ENCODE measurements at regions not wholly inside any gene's neighbourhood (a gene's known extent, or its start where the extent isn't known, plus 50 kb on each side); places are given as distances from the start of the nearest gene placed in this dataset.

- DNase-seq (ENCODE audit: low read depth, low spot score) = no peak
- no peak overlapping the region for H3K27ac ChIP-seq (ENCODE audit: low read depth, low read length)
- H3K27me3 ChIP-seq (ENCODE audit: control insufficient read depth, insufficient read depth, low read length) = peaks cover 11% of the 10 kb centered on the region
- H3K4me3 ChIP-seq (ENCODE audit: low read depth, low read length) = no peak overlapping the region
- ChIA-PET CTCF (no interaction called here), POLR2A (no interaction called here)
- TF ChIP-seq CTCF (IDR thresholded peaks at IDR 0.05; ENCODE audit: low read depth, low read length) = no peak
- H3K9me3 ChIP-seq (ENCODE audit: control insufficient read depth, insufficient read depth, low read length) = no peaks in the 10 kb centered on the region
Observed at GRCh38 chr18:22734105-22734661, 198.9 kb upstream of the RBBP8 start.

- no peak for DNase-seq (ENCODE audit: low read depth, low spot score)
- ChIA-PET POLR2A (no interaction called here), CTCF (no interaction called here)
- Histone ChIP-seq H3K9me3 (ENCODE audit: control insufficient read depth, insufficient read depth, low read length) (no peaks in the 10 kb centered on the region), H3K27ac (ENCODE audit: low read depth, low read length) (no peak overlapping the region), H3K4me3 (ENCODE audit: low read depth, low read length) (no peak overlapping the region), H3K27me3 (ENCODE audit: control insufficient read depth, insufficient read depth, low read length) (peaks cover 4% of the 10 kb centered on the region)
- TF ChIP-seq CTCF (IDR thresholded peaks at IDR 0.05; ENCODE audit: low read depth, low read length) = no peak
Observed at GRCh38 chr18:22734791-22735627, 198.1 kb upstream of the RBBP8 start.

- no peak for DNase-seq (ENCODE audit: low read depth, low spot score)
- no peaks in the 10 kb centered on the region for H3K9me3 ChIP-seq (ENCODE audit: control insufficient read depth, insufficient read depth, low read length)
- no peak overlapping the region for H3K27ac ChIP-seq (ENCODE audit: low read depth, low read length)
- ChIA-PET POLR2A (no interaction called here), CTCF (interaction anchor here (1.1 kb wide), 1 partner anchor 62 kb away, joined by 3 read pairs; no protein-coding TSS in a partner anchor)
- peaks cover 4% of the 10 kb centered on the region for H3K27me3 ChIP-seq (ENCODE audit: control insufficient read depth, insufficient read depth, low read length)
- no peak for TF ChIP-seq CTCF (IDR thresholded peaks at IDR 0.05; ENCODE audit: low read depth, low read length)
- no peak overlapping the region for H3K4me3 ChIP-seq (ENCODE audit: low read depth, low read length)
Observed at GRCh38 chr18:22737054-22737453, 196.1 kb upstream of the RBBP8 start.

- Histone ChIP-seq H3K4me3 (ENCODE audit: low read depth, low read length) (no peak overlapping the region), H3K27ac (ENCODE audit: low read depth, low read length) (no peak overlapping the region), H3K27me3 (ENCODE audit: control insufficient read depth, insufficient read depth, low read length) (peaks cover 3% of the 10 kb centered on the region), H3K9me3 (ENCODE audit: control insufficient read depth, insufficient read depth, low read length) (no peaks in the 10 kb centered on the region)
- no peak for DNase-seq (ENCODE audit: low read depth, low spot score)
- ChIA-PET POLR2A (no interaction called here), CTCF (no interaction called here)
- no peak for TF ChIP-seq CTCF (IDR thresholded peaks at IDR 0.05; ENCODE audit: low read depth, low read length)
Observed at GRCh38 chr18:22739061-22739642, 194.0 kb upstream of the RBBP8 start.

- CTCF ChIA-PET = no interaction called here
- POLR2A ChIA-PET = no interaction called here
- Histone ChIP-seq H3K27me3 (ENCODE audit: control insufficient read depth, insufficient read depth, low read length) (peaks cover 3% of the 10 kb centered on the region), H3K4me3 (ENCODE audit: low read depth, low read length) (no peak overlapping the region), H3K27ac (ENCODE audit: low read depth, low read length) (no peak overlapping the region), H3K9me3 (ENCODE audit: control insufficient read depth, insufficient read depth, low read length) (no peaks in the 10 kb centered on the region)
- TF ChIP-seq CTCF (IDR thresholded peaks at IDR 0.05; ENCODE audit: low read depth, low read length) = no peak
- DNase-seq (ENCODE audit: low read depth, low spot score) = no peak
Observed at GRCh38 chr18:22739789-22740188, 193.3 kb upstream of the RBBP8 start.

All from AG04450 (cell line).